ENCODE measurements at regions not wholly inside any gene's neighbourhood (a gene's known extent, or its start where the extent isn't known, plus 50 kb on each side); places are given as distances from the start of the nearest gene placed in this dataset.

- TF ChIP-seq, protein P1, sequence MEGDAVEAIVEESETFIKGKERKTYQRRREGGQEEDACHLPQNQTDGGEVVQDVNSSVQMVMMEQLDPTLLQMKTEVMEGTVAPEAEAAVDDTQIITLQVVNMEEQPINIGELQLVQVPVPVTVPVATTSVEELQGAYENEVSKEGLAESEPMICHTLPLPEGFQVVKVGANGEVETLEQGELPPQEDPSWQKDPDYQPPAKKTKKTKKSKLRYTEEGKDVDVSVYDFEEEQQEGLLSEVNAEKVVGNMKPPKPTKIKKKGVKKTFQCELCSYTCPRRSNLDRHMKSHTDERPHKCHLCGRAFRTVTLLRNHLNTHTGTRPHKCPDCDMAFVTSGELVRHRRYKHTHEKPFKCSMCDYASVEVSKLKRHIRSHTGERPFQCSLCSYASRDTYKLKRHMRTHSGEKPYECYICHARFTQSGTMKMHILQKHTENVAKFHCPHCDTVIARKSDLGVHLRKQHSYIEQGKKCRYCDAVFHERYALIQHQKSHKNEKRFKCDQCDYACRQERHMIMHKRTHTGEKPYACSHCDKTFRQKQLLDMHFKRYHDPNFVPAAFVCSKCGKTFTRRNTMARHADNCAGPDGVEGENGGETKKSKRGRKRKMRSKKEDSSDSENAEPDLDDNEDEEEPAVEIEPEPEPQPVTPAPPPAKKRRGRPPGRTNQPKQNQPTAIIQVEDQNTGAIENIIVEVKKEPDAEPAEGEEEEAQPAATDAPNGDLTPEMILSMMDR (conservative IDR thresholded peaks at IDR 0.05; ENCODE audit: low read depth in 2 of 2): no peak
- no peak for TF ChIP-seq POLR2AphosphoS5 (IDR thresholded peaks at IDR 0.05; ENCODE audit: low read depth)
Measured at GRCh38 chr17:13273806-13274205, 256.0 kb upstream of the ELAC2 start (continued).

DNA sequence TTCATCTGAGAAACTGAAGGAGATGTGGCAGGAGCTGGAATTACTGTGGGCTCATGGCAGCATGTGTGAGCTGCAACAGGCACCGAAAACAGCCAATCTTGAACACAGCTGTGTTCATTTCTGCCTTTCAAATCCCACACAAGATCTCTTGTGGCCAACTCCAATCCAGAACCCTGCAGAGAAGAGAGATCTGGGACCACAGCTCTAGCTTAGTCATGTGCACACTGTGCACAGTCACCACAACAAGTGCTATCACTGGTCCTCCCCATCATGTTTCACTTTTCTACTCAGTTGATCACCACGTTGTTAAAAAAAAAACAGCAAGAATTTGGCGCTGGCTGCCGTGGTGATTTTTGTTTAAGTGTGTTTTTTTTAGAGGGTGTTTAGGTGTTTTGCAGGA, 254.5 kb upstream of the ELAC2 start:
- no peak overlapping the region for H3K27ac ChIP-seq (ENCODE audit: low read depth)
- DNase-seq (ENCODE audit: low spot score) (no peak), ATAC-seq (no peak)
- no peaks in the 10 kb centered on the region; the same call in 2 of the 3 replicates for H3K9me3 Mint-ChIP-seq
- no peak overlapping the region for H3K27ac Mint-ChIP-seq
- H3K9me2 ChIP-seq (ENCODE audit: insufficient read depth): 0 out of 2 replicates have a peak, but pooled peaks cover 4% of the 10 kb centered on the region
- H4K20me1 ChIP-seq (replicated peaks; ENCODE audit: insufficient read depth): no peaks in the 10 kb centered on the region
- H3K4me2 ChIP-seq: no peak overlapping the region
- peaks cover 5% of the 10 kb centered on the region for H3K27me3 Mint-ChIP-seq (ENCODE audit: insufficient read depth, low read depth, poor library complexity)
- no peaks in the 10 kb centered on the region for H3K4me1 Mint-ChIP-seq
- H3K27me3 ChIP-seq (ENCODE audit: insufficient read depth): no peaks in the 10 kb centered on the region
- H2AFZ ChIP-seq: no peak overlapping the region
- H3F3A ChIP-seq (replicated peaks; ENCODE audit: low read depth): no peaks in the 10 kb centered on the region
- H3K4me1 ChIP-seq (ENCODE audit: insufficient read depth): no peaks in the 10 kb centered on the region
- H3K36me3 Mint-ChIP-seq (ENCODE audit: low read depth): no peaks in the 10 kb centered on the region
- H3K4me3 Mint-ChIP-seq: no peak overlapping the region
- H3K79me2 ChIP-seq (replicated peaks; ENCODE audit: insufficient read depth): no peaks in the 10 kb centered on the region
- H3K4me3 ChIP-seq: no peak overlapping the region
- H3K36me3 ChIP-seq (ENCODE audit: insufficient read depth): no peaks in the 10 kb centered on the region
- no peak for TF ChIP-seq CREB1 (CRISPR knock-in tag; IDR thresholded peaks at IDR 0.05; ENCODE audit: low read depth)
- TF ChIP-seq, protein P2, sequence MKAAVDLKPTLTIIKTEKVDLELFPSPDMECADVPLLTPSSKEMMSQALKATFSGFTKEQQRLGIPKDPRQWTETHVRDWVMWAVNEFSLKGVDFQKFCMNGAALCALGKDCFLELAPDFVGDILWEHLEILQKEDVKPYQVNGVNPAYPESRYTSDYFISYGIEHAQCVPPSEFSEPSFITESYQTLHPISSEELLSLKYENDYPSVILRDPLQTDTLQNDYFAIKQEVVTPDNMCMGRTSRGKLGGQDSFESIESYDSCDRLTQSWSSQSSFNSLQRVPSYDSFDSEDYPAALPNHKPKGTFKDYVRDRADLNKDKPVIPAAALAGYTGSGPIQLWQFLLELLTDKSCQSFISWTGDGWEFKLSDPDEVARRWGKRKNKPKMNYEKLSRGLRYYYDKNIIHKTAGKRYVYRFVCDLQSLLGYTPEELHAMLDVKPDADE (IDR thresholded peaks at IDR 0.05): no peak
- TF ChIP-seq POLR2AphosphoS5 (IDR thresholded peaks at IDR 0.05; ENCODE audit: low read depth): no peak
- TF ChIP-seq STAT1 (IDR thresholded peaks at IDR 0.05; ENCODE audit: unreplicated experiment): no peak
- TF ChIP-seq NANOG (IDR thresholded peaks at IDR 0.05; ENCODE audit: borderline replicate concordance): no peak
- no peak for TF ChIP-seq ZNF331 (CRISPR knock-in tag; IDR thresholded peaks at IDR 0.05; ENCODE audit: low read depth)
- no peak for TF ChIP-seq EZH2phosphoT487 (IDR thresholded peaks at IDR 0.05; ENCODE audit: unreplicated experiment)
- TF ChIP-seq JUNB (IDR thresholded peaks at IDR 0.05; ENCODE audit: unreplicated experiment): no peak
- TF ChIP-seq, protein P1 (conservative IDR thresholded peaks at IDR 0.05; ENCODE audit: low read depth in 2 of 2): no peak
- no peak for TF ChIP-seq EZH2 (IDR thresholded peaks at IDR 0.05; ENCODE audit: low read depth, unreplicated experiment)
- TF ChIP-seq REST (IDR thresholded peaks at IDR 0.05; ENCODE audit: unreplicated experiment): no peak
